Bronchial epithelial cell (primary cell): ENCODE measurements at regions not wholly inside any gene's neighbourhood (a gene's known extent, or its start where the extent isn't known, plus 50 kb on each side); places are given as distances from the start of the nearest gene placed in this dataset.

Experiments used
- DNase-seq: peaks from one replicate; pipeline ENCODE4 v3.0.0-alpha.2; 2010; ENCODE audit warnings: low read depth
- FAIRE-seq: peaks from 2 replicates; lab custom pipeline; 2011; peaks lifted over from hg19 to GRCh38; lab: Jason Lieb, UNC
- H3K27me3 ChIP-seq: 2 replicates; pipeline ENCODE4 v1.5.1; 2011; ENCODE audit warnings: low read length; ENCODE audit not compliant: control insufficient read depth, insufficient read depth
- H3K36me3 ChIP-seq: 2 replicates; pipeline ENCODE4 v1.5.1; 2011; ENCODE audit warnings: low read length; ENCODE audit not compliant: control insufficient read depth, insufficient read depth
- H3K4me3 ChIP-seq: 2 replicates; pipeline ENCODE4 v1.5.1; 2011; ENCODE audit warnings: mild to moderate bottlenecking, low read depth, low read length, control low read depth
- CTCF ChIP-seq: IDR thresholded peaks from 2 replicates; pipeline ENCODE4 v1.5.1; 2011; ENCODE audit warnings: mild to moderate bottlenecking, moderate library complexity, low read length, control low read depth, inconsistent platforms; ENCODE audit not compliant: insufficient read depth, severe bottlenecking

- peaks cover 2% of the 10 kb centered on the region for H3K27me3 ChIP-seq
- DNase-seq (no peak), FAIRE-seq (no peak)
- no peaks in the 10 kb centered on the region for H3K36me3 ChIP-seq
- TF ChIP-seq CTCF = no peak
- H3K4me3 ChIP-seq = no peak overlapping the region
Measured at GRCh38 chr18:45549290-45549689, 66.0 kb upstream of the SLC14A2 start.

DNA sequence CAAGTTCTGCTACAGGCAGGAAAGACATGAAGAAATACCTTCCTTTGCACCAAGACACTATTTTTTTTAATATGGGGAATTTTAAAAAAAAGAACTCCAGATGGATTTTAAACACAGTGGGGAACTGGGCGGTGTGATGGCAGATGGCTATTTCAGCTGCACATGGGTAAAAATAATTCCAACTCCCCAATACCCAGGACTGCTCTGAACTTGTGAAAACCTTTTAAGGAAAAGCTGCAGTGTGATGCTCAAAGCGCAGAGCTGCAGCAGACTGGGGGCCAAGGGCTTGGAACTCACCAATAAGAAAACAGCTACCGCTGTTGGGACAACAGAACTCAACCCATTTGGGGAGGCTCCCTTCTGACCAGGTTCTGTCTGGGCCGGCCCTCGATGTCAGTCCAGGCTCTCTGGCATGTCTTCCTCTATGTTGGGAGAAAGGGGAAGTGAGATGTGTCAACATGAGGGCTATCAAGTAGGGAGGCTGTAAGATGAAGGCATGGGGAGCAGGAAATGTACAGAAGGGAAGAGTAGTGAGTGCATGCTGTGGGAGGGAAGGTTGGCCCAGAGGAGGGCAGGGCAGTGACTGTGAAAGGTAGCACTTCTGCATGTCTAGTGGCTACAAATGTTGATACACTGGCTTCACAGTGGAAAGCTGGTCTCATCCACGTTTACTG is 64.0 kb upstream of the SLC14A2 start:
- Histone ChIP-seq H3K4me3 (no peak overlapping the region), H3K36me3 (no peaks in the 10 kb centered on the region), H3K27me3 (peaks cover 2% of the 10 kb centered on the region)
- DNase-seq (no peak), FAIRE-seq (peak; percentile 80)
- TF ChIP-seq CTCF = no peak

- Histone ChIP-seq H3K4me3 (no peak overlapping the region), H3K27me3 (peaks cover 2% of the 10 kb centered on the region), H3K36me3 (no peaks in the 10 kb centered on the region)
- FAIRE-seq = no peak
- no peak for DNase-seq
- TF ChIP-seq CTCF = no peak
Measured at GRCh38 chr18:45553723-45554388, 61.4 kb upstream of the SLC14A2 start.

- Histone ChIP-seq H3K27me3 (peaks cover 2% of the 10 kb centered on the region), H3K4me3 (no peak overlapping the region), H3K36me3 (no peaks in the 10 kb centered on the region)
- no peak for TF ChIP-seq CTCF
- FAIRE-seq (no peak), DNase-seq (no peak)
Measured at GRCh38 chr18:45554389-45554737, 60.9 kb upstream of the SLC14A2 start.

DNA sequence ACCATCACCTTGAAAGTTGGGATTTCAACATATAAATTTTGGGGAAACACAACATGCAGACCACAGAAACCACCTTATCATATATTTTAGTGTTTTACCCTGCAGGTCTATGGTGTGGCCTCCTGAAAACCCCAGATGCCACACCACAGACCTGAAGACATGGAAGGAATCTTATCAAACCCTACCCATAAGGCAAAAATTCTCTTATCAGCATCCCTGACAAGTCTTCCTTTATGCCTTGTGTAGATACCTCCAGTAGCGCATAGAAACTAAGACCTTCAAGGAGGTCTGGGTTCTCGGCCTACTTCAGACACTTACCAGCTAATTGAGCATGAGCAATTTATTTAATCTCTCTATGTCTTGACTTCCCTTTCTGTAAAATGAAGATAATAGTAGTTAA is 59.1 kb upstream of the SLC14A2 start:
- FAIRE-seq = no peak
- H3K4me3 ChIP-seq = no peak overlapping the region
- no peak for DNase-seq
- no peak for TF ChIP-seq CTCF
- peaks cover 2% of the 10 kb centered on the region for H3K27me3 ChIP-seq
- no peaks in the 10 kb centered on the region for H3K36me3 ChIP-seq
